A549 (cell line): ENCODE measurements at regions not wholly inside any gene's neighbourhood (a gene's known extent, or its start where the extent isn't known, plus 50 kb on each side); places are given as distances from the start of the nearest gene placed in this dataset.

Experiments used
- ATAC-seq, 2 experiments: fragments of 200-7000 bp in 1 of 2; fragments of >200 bp in 1 of 2; cut with Nextera tagmentation in 1 of 2; cut with Tn5 transposase in 1 of 2; 3 replicates each; pipeline versions ENCODE4 v1.8.0 to v1.9.1; 2018 to 2020; ENCODE audit warnings: mild to moderate bottlenecking in 1 of 2, moderate library complexity in 1 of 2
- CTCF ChIA-PET: fragments of 300-600 bp; sonication (Branson Sonifier 250); formaldehyde crosslinking; extraction: SDS; loops from one replicate; lab custom pipeline; 2021; ENCODE audit warnings: antibody characterized with exemption, inconsistent platforms; lab: Yijun Ruan, JAX
- POLR2A ChIA-PET: fragments of 350-600 bp; formaldehyde crosslinking; extraction: SDS; loops from one replicate; lab custom pipeline; 2021; ENCODE audit warnings: antibody characterized with exemption, inconsistent platforms; lab: Yijun Ruan, JAX
- DNase-seq, 2 experiments: peaks; one replicate each; pipeline versions ENCODE4 v3.0.0 to v3.0.0-alpha.2; 2011 to 2016; ENCODE audit warnings: low read depth in 1 of 2, low spot score in 1 of 2
- FAIRE-seq: peaks from 2 replicates; lab custom pipeline; 2011; peaks lifted over from hg19 to GRCh38; lab: Jason Lieb, UNC
- H3K27ac ChIP-seq, 2 experiments: fragments of >200 bp; sonication (Bioruptor Twin); formaldehyde crosslinking; 3 replicates each; pipeline ENCODE4 v1.5.1; 2016 to 2017
- H3K4me1 ChIP-seq: fragments of >200 bp; sonication (Bioruptor Twin); formaldehyde crosslinking; 3 replicates; pipeline ENCODE4 v1.6.1; 2016
- H3K4me2 ChIP-seq: fragments of >200 bp; sonication (Bioruptor Twin); formaldehyde crosslinking; 3 replicates; pipeline ENCODE4 v1.6.1; 2016
- H3K4me3 ChIP-seq: fragments of >200 bp; sonication (Bioruptor Twin); formaldehyde crosslinking; 3 replicates; pipeline ENCODE4 v1.5.1; 2016
- H3K9me3 ChIP-seq: fragments of >200 bp; sonication (Bioruptor Twin); formaldehyde crosslinking; 3 replicates; pipeline ENCODE4 v1.6.1; 2016
- BHLHE40 ChIP-seq: IDR thresholded peaks from 2 replicates; pipeline ENCODE4 v1.6.1; 2012; ENCODE audit warnings: low read depth, low read length, inconsistent platforms
- CBX8 ChIP-seq: fragments of 200-600 bp; sonication (generic); IDR thresholded peaks from 2 replicates; pipeline ENCODE4 v1.6.1; 2016
- CHD4 ChIP-seq: fragments of 200-600 bp; sonication (generic); IDR thresholded peaks from 2 replicates; pipeline ENCODE4 v1.6.1; 2016; ENCODE audit warnings: antibody characterized with exemption, mild to moderate bottlenecking, borderline replicate concordance
- EHMT2 ChIP-seq: fragments of 200-600 bp; sonication (generic); IDR thresholded peaks from 2 replicates; pipeline ENCODE4 v1.6.1; 2016; ENCODE audit warnings: antibody characterized with exemption, low read depth, mild to moderate bottlenecking, moderate library complexity
- EP300 ChIP-seq, 2 experiments: fragments of >200 bp; sonication (Bioruptor Twin); formaldehyde crosslinking; IDR thresholded peaks; 2 replicates in 1 of 2; 3 replicates in 1 of 2; pipeline ENCODE4 v1.6.1; 2016 to 2017
- ESRRA ChIP-seq: fragments of 150-350 bp; IDR thresholded peaks from 2 replicates; pipeline ENCODE4 v1.6.1; 2014; ENCODE audit warnings: mild to moderate bottlenecking, low read length, borderline replicate concordance
- FOSB ChIP-seq: fragments of 250-450 bp; sonication (Bioruptor Pico); IDR thresholded peaks from 2 replicates; pipeline ENCODE4 v1.5.0; 2020; ENCODE audit warnings: mild to moderate bottlenecking, moderate library complexity
- FOXS1 ChIP-seq: fragments of 250-450 bp; sonication (Bioruptor Pico); IDR thresholded peaks from 2 replicates; pipeline ENCODE4 v1.5.0; 2020; ENCODE audit warnings: mild to moderate bottlenecking, moderate library complexity
- HOXB13 ChIP-seq: fragments of 250-450 bp; sonication (Bioruptor Pico); IDR thresholded peaks from 2 replicates; pipeline ENCODE4 v1.5.0; 2020; ENCODE audit warnings: low read depth, mild to moderate bottlenecking, moderate library complexity
- KDM5A ChIP-seq: fragments of 200-600 bp; sonication (generic); IDR thresholded peaks from 2 replicates; pipeline ENCODE4 v1.6.1; 2016; ENCODE audit warnings: antibody characterized with exemption, mild to moderate bottlenecking
- MAFK ChIP-seq: fragments of 450-650 bp; IDR thresholded peaks from 2 replicates; pipeline ENCODE4 v1.6.1; 2014; ENCODE audit not compliant: partially characterized antibody
- NR3C1 ChIP-seq: fragments of >200 bp; sonication (Bioruptor Twin); formaldehyde crosslinking; IDR thresholded peaks from 3 replicates; pipeline ENCODE4 v1.6.1; 2017
- POLR2A ChIP-seq: IDR thresholded peaks from 2 replicates; pipeline ENCODE4 v1.6.1; 2012; ENCODE audit warnings: mild to moderate bottlenecking, low read length
- RARB ChIP-seq: fragments of 250-450 bp; sonication (Bioruptor Pico); IDR thresholded peaks from 2 replicates; pipeline ENCODE4 v1.8.0; 2021; ENCODE audit warnings: mild to moderate bottlenecking, moderate library complexity
- RCOR1 ChIP-seq: fragments of 150-350 bp; IDR thresholded peaks from 2 replicates; pipeline ENCODE4 v1.6.1; 2014; ENCODE audit warnings: antibody characterized with exemption, low read length, low read depth
- SMC3 ChIP-seq: fragments of >200 bp; sonication (Bioruptor Twin); formaldehyde crosslinking; IDR thresholded peaks from 3 replicates; pipeline ENCODE4 v1.6.1; 2018; ENCODE audit warnings: inconsistent platforms
- TFCP2L1 ChIP-seq: fragments of 250-450 bp; sonication (Bioruptor Pico); IDR thresholded peaks from 2 replicates; pipeline ENCODE4 v1.5.0; 2021; ENCODE audit warnings: mild to moderate bottlenecking
- ZSCAN20 ChIP-seq: fragments of 250-450 bp; sonication (Bioruptor Pico); IDR thresholded peaks from 2 replicates; pipeline ENCODE4 v1.8.0; 2022; ENCODE audit warnings: mild to moderate bottlenecking, moderate library complexity
- WGBS: methylation state at CpG from one replicate; pipeline ENCODE4 v1.1.6; 2017; ENCODE audit errors: missing lambda C conversion rate; 5-methylcytosine and 5-hydroxymethylcytosine counted together
- TF ChIP-seq, protein P1 (sequence below): fragments of >200 bp; sonication (Bioruptor Twin); formaldehyde crosslinking; IDR thresholded peaks from 2 replicates; pipeline ENCODE4 v1.6.1; 2016
- TF ChIP-seq, protein P2 (sequence below): IDR thresholded peaks from 2 replicates; pipeline ENCODE4 v1.6.1; 2012
- TF ChIP-seq, protein P3 (sequence below): fragments of 150-350 bp; IDR thresholded peaks from 2 replicates; pipeline ENCODE4 v1.6.1; 2014; ENCODE audit warnings: low read depth, mild to moderate bottlenecking, low read length
- TF ChIP-seq, protein P4 (sequence below): fragments of >200 bp; sonication (Bioruptor Twin); formaldehyde crosslinking; IDR thresholded peaks from 3 replicates; pipeline ENCODE4 v1.5.1; 2016

DNA sequence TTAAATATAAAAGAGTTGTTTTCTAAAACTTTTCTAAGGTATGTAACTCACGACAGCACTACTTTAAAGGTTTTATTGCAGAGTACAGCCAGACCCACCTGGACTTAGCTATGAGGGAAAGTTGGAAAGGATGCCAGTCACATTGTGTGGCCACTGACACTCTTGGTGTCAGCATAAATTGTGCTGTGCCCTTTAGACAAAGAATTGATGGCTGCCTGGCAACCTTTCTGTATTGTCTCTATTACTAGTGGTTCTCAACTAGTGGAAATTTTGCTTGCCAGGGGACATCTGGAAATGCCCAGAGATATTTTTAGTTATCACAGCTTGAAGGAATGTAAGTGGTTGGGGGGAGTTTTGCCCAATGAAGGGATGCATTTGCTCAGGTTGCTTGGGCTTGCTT lies 117.5 kb upstream of the APP start:
- ATAC-seq (no peak), FAIRE-seq (no peak), DNase-seq (no peak)
- H3K4me1 ChIP-seq = no peaks in the 10 kb centered on the region
- H3K4me2 ChIP-seq = no peak overlapping the region
- H3K4me3 ChIP-seq = no peak overlapping the region
- no peaks in the 10 kb centered on the region for H3K9me3 ChIP-seq
- ChIA-PET POLR2A (no interaction called here), CTCF (no interaction called here)
- TF ChIP-seq CBX8 (no peak), BHLHE40 (no peak)
- H3K27ac ChIP-seq = no peak overlapping the region
- 23% methylated on average over 1 of the region's 1 CpG for WGBS

DNA sequence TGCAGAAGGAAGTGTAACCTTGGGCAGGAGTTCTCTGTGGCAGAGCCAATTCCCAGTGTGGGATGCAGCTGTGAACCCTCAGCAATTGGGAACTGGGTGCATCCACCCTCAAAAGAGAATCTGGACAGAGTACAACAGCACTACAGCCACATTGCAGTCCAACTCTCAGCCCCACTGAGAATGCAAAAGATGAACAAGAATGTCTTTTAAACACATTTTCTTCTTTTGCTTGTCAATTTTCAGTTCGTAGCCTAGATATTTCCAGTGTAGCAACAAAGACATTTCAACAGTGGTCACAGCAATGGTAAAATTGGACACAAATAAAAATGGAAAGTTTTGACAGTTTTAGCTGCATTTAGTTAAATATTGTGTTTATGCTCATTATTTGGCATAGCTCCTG lies 114.0 kb upstream of the APP start:
- FAIRE-seq (no peak), ATAC-seq (no peak), DNase-seq (no peak)
- no peaks in the 10 kb centered on the region for H3K9me3 ChIP-seq
- H3K27ac ChIP-seq = no peak overlapping the region
- no peak overlapping the region for H3K4me2 ChIP-seq
- ChIA-PET POLR2A (interaction anchor here (0.6 kb wide), 1 partner anchor 115 kb away, joined by 3 read pairs; no protein-coding TSS in a partner anchor), CTCF (no interaction called here)
- WGBS = 22% methylated on average over 1 of the region's 1 CpG
- no peaks in the 10 kb centered on the region for H3K4me1 ChIP-seq
- no peak for TF ChIP-seq MAFK
- TF ChIP-seq RARB = no peak
- TF ChIP-seq NR3C1 = no peak
- TF ChIP-seq FOSB (CRISPR knock-in tag) = no peak
- TF ChIP-seq, protein P1, sequence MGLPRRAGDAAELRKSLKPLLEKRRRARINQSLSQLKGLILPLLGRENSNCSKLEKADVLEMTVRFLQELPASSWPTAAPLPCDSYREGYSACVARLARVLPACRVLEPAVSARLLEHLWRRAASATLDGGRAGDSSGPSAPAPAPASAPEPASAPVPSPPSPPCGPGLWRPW = no peak
- TF ChIP-seq, protein P2, sequence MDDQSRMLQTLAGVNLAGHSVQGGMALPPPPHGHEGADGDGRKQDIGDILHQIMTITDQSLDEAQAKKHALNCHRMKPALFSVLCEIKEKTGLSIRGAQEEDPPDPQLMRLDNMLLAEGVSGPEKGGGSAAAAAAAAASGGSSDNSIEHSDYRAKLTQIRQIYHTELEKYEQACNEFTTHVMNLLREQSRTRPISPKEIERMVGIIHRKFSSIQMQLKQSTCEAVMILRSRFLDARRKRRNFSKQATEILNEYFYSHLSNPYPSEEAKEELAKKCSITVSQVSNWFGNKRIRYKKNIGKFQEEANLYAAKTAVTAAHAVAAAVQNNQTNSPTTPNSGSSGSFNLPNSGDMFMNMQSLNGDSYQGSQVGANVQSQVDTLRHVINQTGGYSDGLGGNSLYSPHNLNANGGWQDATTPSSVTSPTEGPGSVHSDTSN = no peak
- TF ChIP-seq EP300 (IDR thresholded peaks at IDR 0.05) = no peak
- TF ChIP-seq, protein P3, sequence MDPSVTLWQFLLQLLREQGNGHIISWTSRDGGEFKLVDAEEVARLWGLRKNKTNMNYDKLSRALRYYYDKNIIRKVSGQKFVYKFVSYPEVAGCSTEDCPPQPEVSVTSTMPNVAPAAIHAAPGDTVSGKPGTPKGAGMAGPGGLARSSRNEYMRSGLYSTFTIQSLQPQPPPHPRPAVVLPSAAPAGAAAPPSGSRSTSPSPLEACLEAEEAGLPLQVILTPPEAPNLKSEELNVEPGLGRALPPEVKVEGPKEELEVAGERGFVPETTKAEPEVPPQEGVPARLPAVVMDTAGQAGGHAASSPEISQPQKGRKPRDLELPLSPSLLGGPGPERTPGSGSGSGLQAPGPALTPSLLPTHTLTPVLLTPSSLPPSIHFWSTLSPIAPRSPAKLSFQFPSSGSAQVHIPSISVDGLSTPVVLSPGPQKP = no peak
- TF ChIP-seq FOXS1 (CRISPR knock-in tag) = no peak
- TF ChIP-seq, protein P4, sequence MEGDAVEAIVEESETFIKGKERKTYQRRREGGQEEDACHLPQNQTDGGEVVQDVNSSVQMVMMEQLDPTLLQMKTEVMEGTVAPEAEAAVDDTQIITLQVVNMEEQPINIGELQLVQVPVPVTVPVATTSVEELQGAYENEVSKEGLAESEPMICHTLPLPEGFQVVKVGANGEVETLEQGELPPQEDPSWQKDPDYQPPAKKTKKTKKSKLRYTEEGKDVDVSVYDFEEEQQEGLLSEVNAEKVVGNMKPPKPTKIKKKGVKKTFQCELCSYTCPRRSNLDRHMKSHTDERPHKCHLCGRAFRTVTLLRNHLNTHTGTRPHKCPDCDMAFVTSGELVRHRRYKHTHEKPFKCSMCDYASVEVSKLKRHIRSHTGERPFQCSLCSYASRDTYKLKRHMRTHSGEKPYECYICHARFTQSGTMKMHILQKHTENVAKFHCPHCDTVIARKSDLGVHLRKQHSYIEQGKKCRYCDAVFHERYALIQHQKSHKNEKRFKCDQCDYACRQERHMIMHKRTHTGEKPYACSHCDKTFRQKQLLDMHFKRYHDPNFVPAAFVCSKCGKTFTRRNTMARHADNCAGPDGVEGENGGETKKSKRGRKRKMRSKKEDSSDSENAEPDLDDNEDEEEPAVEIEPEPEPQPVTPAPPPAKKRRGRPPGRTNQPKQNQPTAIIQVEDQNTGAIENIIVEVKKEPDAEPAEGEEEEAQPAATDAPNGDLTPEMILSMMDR = no peak
- no peak for TF ChIP-seq KDM5A
- TF ChIP-seq POLR2A = no peak
- no peak for TF ChIP-seq ZSCAN20
- TF ChIP-seq RCOR1 = no peak
- TF ChIP-seq TFCP2L1 = no peak
- TF ChIP-seq HOXB13 (CRISPR knock-in tag) = no peak
- no peak for TF ChIP-seq SMC3
- TF ChIP-seq EHMT2 = no peak
- no peak overlapping the region for H3K4me3 ChIP-seq

DNA sequence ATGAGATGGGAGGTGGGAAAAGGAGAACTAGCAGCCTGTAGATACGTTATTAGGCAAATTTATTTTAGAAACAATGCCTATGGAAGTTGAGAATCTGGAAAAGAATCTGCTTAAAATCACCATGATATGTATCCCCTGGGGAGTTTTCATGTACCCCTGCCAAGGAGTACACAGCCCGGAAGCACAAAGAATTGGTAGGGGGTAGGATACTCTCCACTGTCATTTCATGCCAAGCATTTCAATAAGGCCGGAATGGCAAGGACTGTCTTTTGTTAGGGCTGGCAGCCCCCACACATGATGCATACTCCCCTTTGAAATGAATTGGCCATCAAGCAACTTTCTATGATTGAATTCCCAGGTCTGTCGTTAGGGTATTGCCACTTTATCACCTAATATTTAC lies 111.5 kb upstream of the APP start:
- DNase-seq = no peak
- Histone ChIP-seq H3K4me1 (no peaks in the 10 kb centered on the region), H3K4me3 (no peak overlapping the region), H3K4me2 (no peak overlapping the region), H3K27ac (no peak overlapping the region), H3K9me3 (no peaks in the 10 kb centered on the region)
- ATAC-seq = no peak
- CTCF ChIA-PET = no interaction called here
- FAIRE-seq = no peak
- 30% methylated on average over 4 of the region's 4 CpGs for WGBS
- TF ChIP-seq ESRRA (no peak), ZSCAN20 (no peak), CHD4 (no peak)
- POLR2A ChIA-PET = no interaction called here
